ENCODE measurements at regions not wholly inside any gene's neighbourhood (a gene's known extent, or its start where the extent isn't known, plus 50 kb on each side); places are given as distances from the start of the nearest gene placed in this dataset.
"Not testable (repeated sequence)": the region's sequence is repeated elsewhere in the genome, so short reads cannot be mapped to it uniquely, and the experiment has no call there.

DNA sequence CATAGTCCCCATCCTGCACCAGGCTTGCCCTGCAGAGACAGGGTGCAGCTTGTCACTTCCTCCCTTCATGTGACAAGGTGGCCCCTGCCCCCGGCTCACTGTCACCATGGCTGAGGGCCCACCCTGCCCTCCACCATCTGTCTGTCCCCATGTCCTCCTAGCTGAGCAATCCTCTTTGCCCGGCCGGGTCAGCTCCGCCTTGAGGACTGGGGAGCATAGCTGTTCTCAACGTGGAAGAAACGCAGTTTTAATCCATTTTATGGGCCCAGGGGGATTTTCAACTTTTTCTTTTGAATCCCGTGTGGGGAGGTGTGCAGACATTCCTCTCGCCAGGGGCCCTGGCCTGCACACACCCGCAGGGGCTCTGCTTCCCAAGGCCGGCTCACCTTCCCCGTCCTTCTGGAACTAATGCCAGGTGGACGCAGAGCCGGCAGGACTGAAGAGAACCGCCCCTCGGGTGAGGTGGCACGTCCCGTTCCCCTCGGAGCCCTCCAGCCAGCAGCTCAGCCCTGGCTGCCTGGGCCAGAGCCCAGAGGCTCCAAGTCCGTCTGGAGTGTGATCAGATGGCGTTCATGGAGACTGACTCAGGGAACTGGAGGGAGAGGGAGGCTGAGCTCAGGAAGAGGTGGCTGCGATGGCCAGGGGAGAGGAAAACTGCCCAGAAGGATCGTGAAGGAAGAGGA lies 1108.7 kb downstream of the BRD1 start:
- Mint-ChIP-seq H3K36me3 (peaks cover 1% of the 10 kb centered on the region), H3K9me3 (peaks cover 7% of the 10 kb centered on the region), H3K27me3 (peaks cover 2% of the 10 kb centered on the region), H3K27ac (no peak overlapping the region), H3K4me1 (no peaks in the 10 kb centered on the region), H3K4me3 (no peak overlapping the region)
- DNase-seq (ENCODE audit: low spot score in 2 of 2) (no peak), ATAC-seq (ENCODE audit: low read depth) (no peak)

DNA sequence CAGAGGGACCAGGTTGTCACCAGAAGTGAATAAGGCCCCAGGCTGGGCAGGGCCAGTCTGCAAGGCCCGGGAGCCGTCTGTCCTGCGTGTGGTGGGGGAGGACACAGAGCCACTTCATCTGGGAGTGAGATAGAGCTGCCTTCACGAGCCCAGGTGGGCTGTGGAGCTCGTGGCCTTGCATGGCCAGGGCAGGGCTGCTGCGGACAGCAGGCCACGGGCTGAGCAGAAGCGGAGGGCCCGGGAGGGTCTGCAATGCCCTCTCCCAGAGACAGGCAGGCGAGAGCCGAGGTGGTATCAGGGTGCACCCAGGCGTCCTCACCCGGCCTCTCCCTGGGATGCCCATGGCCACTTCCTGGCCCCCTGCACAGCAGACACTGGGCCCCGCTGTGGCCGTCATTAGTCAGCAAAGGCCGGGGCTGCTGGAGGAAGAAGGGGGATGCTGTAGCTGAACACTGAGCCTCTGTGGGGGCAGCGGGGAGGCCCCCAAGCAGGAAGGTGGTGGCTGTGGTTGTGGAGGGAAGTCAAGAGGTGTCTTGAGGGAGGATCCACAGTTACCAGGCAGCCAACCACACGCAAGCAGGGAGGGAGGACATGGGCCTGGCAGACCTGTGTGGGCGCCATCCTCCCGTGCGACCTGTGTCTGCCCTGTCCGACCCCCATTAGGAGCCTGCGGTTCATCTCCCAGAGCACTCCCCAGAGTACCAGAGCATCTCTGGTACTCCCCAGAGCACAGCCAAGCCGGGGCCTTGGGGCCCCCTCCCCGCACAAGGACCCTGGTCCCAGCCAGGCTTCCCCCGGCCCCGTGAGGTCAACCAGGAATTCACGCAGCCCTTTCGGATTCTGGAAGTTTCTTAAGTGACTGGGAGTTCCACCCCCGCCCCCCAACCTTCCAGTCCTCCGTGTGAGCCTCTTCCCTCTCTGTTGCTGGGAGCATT lies 1109.5 kb downstream of the BRD1 start:
- no peak for ATAC-seq (ENCODE audit: low read depth)
- H3K9me3 Mint-ChIP-seq = peaks cover 7% of the 10 kb centered on the region

GRCh38 chr22:48717076-48717810 lies 1110.4 kb downstream of the BRD1 start:
- Mint-ChIP-seq H3K36me3 (peaks cover 1% of the 10 kb centered on the region), H3K4me1 (no peaks in the 10 kb centered on the region), H3K27me3 (peaks cover 2% of the 10 kb centered on the region), H3K4me3 (no peak overlapping the region), H3K27ac (no peak overlapping the region), H3K9me3 (peaks cover 7% of the 10 kb centered on the region)
- ATAC-seq (ENCODE audit: low read depth) = no peak
- DNase-seq (ENCODE audit: low spot score in 2 of 2) = no peak

More for the DNA sequence above, 1109.5 kb downstream of the BRD1 start:
- Mint-ChIP-seq H3K4me3 (no peak overlapping the region), H3K27me3 (peaks cover 2% of the 10 kb centered on the region), H3K27ac (no peak overlapping the region), H3K4me1 (no peaks in the 10 kb centered on the region), H3K36me3 (peaks cover 1% of the 10 kb centered on the region)
- DNase-seq (ENCODE audit: low spot score in 2 of 2) = no peak

GRCh38 chr22:48716154-48716553 lies 1111.5 kb downstream of the BRD1 start:
- DNase-seq (ENCODE audit: low spot score in 2 of 2); H3K36me3 Mint-ChIP-seq; H3K27ac Mint-ChIP-seq; H3K4me1 Mint-ChIP-seq; H3K4me3 Mint-ChIP-seq; H3K9me3 Mint-ChIP-seq; ATAC-seq (ENCODE audit: low read depth); H3K27me3 Mint-ChIP-seq: not testable (repeated sequence)

- H3K27ac Mint-ChIP-seq = no peak overlapping the region
- peaks cover 7% of the 10 kb centered on the region for H3K9me3 Mint-ChIP-seq
- ATAC-seq (ENCODE audit: low read depth) = no peak
- no peaks in the 10 kb centered on the region for H3K27me3 Mint-ChIP-seq
- DNase-seq (ENCODE audit: low spot score in 2 of 2) = no peak
- H3K36me3 Mint-ChIP-seq = peaks cover 1% of the 10 kb centered on the region
- no peak overlapping the region for H3K4me3 Mint-ChIP-seq
- H3K4me1 Mint-ChIP-seq = no peaks in the 10 kb centered on the region
Measured at GRCh38 chr22:48715511-48715910, 1112.2 kb downstream of the BRD1 start.

- ATAC-seq (ENCODE audit: low read depth) = no peak
Measured at GRCh38 chr22:48714231-48714630, 1113.4 kb downstream of the BRD1 start.

DNA sequence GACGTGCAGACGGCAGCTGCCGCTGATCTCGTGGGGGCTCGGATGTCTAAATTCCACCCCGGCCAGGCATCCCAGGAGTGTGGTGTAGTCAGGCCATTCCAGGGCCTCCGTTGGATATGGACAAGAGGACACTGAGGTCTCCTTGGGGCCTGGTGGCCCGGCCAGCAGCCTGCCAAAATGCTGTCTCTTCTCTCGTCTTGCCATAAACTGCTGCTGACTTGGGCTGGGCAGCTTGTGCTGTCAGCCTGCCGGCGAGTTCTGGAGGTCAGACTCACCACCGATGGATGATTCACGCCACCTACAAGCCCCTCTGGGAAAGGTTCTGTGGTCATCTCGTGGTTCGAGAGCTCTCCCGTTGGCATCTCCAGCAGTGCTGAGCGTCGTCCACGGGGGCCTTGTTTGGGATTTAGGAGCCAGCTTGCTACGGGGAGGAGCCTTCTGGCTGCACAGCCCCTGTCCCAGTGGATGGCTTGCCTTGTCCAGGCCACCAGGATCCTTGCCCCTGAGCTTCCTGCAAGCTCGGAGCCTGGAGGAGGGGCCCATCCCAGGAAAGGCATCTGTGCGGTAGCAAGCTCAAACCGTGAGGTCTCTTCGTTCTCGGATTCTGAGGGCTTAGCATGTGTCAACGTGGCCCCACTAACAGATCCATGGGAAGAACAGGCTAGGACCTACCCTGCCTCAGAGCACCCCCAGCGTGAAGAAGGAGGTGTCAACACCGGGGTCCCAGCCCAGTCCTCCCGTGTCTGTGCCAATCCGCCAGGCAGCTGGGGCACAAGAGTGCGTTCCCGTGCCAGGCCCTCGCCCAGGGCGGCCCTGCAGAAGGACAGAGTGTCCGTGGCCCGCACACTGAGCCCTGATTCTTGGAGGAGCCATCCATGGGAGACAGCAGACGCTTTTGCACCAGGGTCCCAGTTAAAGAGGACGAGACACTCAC lies 1114.1 kb downstream of the BRD1 start:
- DNase-seq (ENCODE audit: low spot score in 2 of 2) (no peak), ATAC-seq (ENCODE audit: low read depth) (no peak)
- Mint-ChIP-seq H3K4me3 (no peak overlapping the region), H3K9me3 (peaks cover 7% of the 10 kb centered on the region), H3K27ac (no peak overlapping the region), H3K36me3 (peaks cover 1% of the 10 kb centered on the region), H3K4me1 (no peaks in the 10 kb centered on the region), H3K27me3 (no peaks in the 10 kb centered on the region)

More at GRCh38 chr22:48714231-48714630, 1113.4 kb downstream of the BRD1 start:
- Mint-ChIP-seq H3K27ac (no peak overlapping the region), H3K9me3 (peaks cover 7% of the 10 kb centered on the region), H3K4me1 (no peaks in the 10 kb centered on the region), H3K36me3 (peaks cover 1% of the 10 kb centered on the region), H3K27me3 (no peaks in the 10 kb centered on the region), H3K4me3 (no peak overlapping the region)
- DNase-seq (ENCODE audit: low spot score in 2 of 2) = no peak

DNA sequence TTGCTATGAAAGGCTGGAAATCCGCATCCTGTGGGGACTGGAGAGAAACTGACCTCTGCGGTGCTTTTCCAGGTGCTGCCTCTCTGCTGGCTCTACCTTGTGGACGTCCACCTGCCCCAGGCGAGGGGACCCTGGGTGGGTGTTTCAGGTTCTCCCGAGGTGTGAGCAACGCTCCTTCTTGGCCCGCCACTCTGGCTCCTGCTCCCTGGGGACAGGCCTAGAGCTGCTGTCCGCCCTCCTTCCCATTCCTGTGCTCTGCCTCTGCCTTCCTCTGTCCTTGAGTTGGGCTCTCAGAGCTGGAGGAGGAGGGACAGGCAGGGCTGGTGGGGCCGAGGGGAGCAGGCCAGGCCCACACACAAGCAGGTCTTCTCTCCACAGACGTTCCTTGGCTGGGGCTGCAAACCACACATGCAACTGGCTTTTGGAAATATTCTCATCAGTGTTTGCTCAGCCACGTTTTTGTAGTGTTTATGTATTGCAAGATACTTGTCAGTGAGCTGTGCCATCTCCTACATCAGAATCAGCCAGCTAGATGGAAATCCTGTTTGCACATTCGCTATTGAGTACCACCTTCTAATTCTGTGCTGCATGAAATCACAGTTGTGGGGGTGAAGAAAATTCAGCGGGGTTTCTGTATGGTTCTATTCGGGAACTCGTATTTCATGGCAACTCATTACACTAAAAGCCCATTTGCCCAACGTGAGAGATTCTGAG lies 1115.0 kb downstream of the BRD1 start:
- H3K4me3 Mint-ChIP-seq = no peak overlapping the region
- H3K9me3 Mint-ChIP-seq = peaks cover 7% of the 10 kb centered on the region
- no peak overlapping the region for H3K27ac Mint-ChIP-seq
- H3K27me3 Mint-ChIP-seq = no peaks in the 10 kb centered on the region
- ATAC-seq (ENCODE audit: low read depth) = no peak
- peaks cover 1% of the 10 kb centered on the region for H3K36me3 Mint-ChIP-seq
- DNase-seq (ENCODE audit: low spot score in 2 of 2) = no peak
- H3K4me1 Mint-ChIP-seq = no peaks in the 10 kb centered on the region

DNA sequence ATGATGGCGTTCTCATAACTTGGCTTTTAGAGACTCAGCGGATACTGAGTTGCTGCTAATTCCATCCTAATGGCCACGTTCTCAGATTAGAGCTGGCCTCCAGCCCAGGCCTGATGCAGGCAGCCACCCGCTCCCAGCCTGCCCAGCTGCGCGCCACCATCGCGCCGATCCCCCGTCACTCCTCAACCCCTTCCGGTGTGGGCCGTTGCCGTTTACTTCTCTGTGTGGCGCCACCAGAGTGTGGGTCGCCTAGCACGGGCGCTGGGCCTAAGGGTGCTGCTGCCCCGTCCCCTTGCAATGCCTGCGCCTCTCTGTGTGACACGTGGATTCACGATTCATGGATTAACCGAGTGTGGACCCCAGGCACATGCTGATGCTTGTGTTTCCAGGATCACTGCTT lies 1116.0 kb downstream of the BRD1 start:
- Mint-ChIP-seq H3K27me3 (no peaks in the 10 kb centered on the region), H3K4me1 (no peaks in the 10 kb centered on the region), H3K4me3 (no peak overlapping the region), H3K27ac (no peak overlapping the region), H3K9me3 (peaks cover 6% of the 10 kb centered on the region), H3K36me3 (peaks cover 1% of the 10 kb centered on the region)
- no peak for ATAC-seq (ENCODE audit: low read depth)
- no peak for DNase-seq (ENCODE audit: low spot score in 2 of 2)

- no peaks in the 10 kb centered on the region for H3K27me3 Mint-ChIP-seq
- no peak overlapping the region for H3K4me3 Mint-ChIP-seq
- ATAC-seq (ENCODE audit: low read depth) (no peak), DNase-seq (ENCODE audit: low spot score in 2 of 2) (no peak)
- H3K36me3 Mint-ChIP-seq = peaks cover 1% of the 10 kb centered on the region
- no peak overlapping the region for H3K27ac Mint-ChIP-seq
- no peaks in the 10 kb centered on the region for H3K4me1 Mint-ChIP-seq
- H3K9me3 Mint-ChIP-seq = peaks cover 4% of the 10 kb centered on the region
Measured at GRCh38 chr22:48711031-48711431, 1116.6 kb downstream of the BRD1 start.

DNA sequence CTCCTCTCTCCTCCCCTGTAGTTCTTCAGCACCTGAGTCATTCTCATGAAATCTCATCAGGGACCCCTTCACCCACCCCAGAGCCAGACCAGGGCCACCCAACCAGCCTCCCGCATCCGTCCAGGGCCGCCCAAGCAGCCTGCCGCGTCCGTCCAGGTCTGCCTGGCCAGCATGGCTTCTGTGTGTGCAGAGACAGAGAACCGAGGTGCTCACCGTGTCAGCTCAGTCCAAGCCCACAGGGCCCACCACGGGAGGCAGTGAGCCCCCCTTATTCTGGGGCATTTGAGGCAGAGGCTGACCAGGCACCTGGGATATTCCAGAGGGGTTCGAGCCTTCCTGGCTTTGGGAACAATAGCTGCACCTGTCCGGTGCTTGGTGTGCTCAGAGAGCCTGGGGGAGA lies 1117.3 kb downstream of the BRD1 start:
- Mint-ChIP-seq H3K36me3 (peaks cover 1% of the 10 kb centered on the region), H3K27ac (no peak overlapping the region), H3K4me3 (no peak overlapping the region), H3K27me3 (no peaks in the 10 kb centered on the region), H3K4me1 (no peaks in the 10 kb centered on the region), H3K9me3 (peaks cover 4% of the 10 kb centered on the region)
- DNase-seq (ENCODE audit: low spot score in 2 of 2) (no peak), ATAC-seq (ENCODE audit: low read depth) (no peak)

GRCh38 chr22:48709976-48710375 lies 1117.7 kb downstream of the BRD1 start:
- Mint-ChIP-seq H3K4me3 (no peak overlapping the region), H3K27ac (no peak overlapping the region), H3K27me3 (no peaks in the 10 kb centered on the region), H3K4me1 (no peaks in the 10 kb centered on the region), H3K9me3 (peaks cover 2% of the 10 kb centered on the region), H3K36me3 (no peaks in the 10 kb centered on the region)
- DNase-seq (ENCODE audit: low spot score in 2 of 2) = no peak
- no peak for ATAC-seq (ENCODE audit: low read depth)

DNA sequence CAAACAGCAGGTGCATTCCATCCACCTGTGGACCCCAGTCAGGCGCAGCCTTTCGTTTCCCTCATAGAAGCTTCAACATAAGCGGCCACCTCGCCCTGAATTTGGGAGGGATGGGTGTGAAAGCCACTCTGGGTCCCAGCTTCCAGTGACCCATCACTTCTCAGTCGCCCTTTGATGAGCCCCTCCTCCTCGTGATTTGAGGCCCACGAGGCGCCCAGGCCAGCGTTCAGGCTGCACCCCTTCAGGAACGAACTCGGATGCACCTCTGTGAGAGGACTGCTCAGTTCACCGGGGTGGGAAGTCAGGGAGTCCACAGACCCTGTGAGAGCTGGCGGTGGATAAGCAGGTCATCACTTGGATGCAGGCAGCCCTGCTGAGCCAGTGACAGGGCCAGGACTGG lies 1118.2 kb downstream of the BRD1 start:
- H3K4me3 Mint-ChIP-seq = no peak overlapping the region
- H3K9me3 Mint-ChIP-seq = no peaks in the 10 kb centered on the region
- DNase-seq (ENCODE audit: low spot score in 2 of 2) (no peak), ATAC-seq (ENCODE audit: low read depth) (no peak)
- no peaks in the 10 kb centered on the region for H3K27me3 Mint-ChIP-seq
- no peaks in the 10 kb centered on the region for H3K4me1 Mint-ChIP-seq
- no peak overlapping the region for H3K27ac Mint-ChIP-seq
- H3K36me3 Mint-ChIP-seq = no peaks in the 10 kb centered on the region
